ENCODE measurements at regions not wholly inside any gene's neighbourhood (a gene's known extent, or its start where the extent isn't known, plus 50 kb on each side); places are given as distances from the start of the nearest gene placed in this dataset.

- WGBS (ENCODE audit: low lambda C conversion rate) = 50% methylated on average over 2 of the region's 2 CpGs
- H3K4me3 ChIP-seq (replicated peaks in 1 of 3; ENCODE audit: insufficient read depth in 1 of 3, low read depth in 2 of 3, low read length in 3 of 3) = no peak overlapping the region
- no peak for ATAC-seq
- no peaks in the 10 kb centered on the region for H3K4me1 ChIP-seq (ENCODE audit: insufficient read depth, low read length)
- intact Hi-C loops (cut with micrococcal nuclease; ENCODE audit: unreplicated experiment) = no loop called here
- H3K36me3 ChIP-seq (replicated peaks in 1 of 2; ENCODE audit: control insufficient read depth in 1 of 2, insufficient read depth in 2 of 2, low read length in 2 of 2) = no peaks in the 10 kb centered on the region
- no TSS peak for BruUV-seq (replicated peaks)
- H3K9me3 ChIP-seq (ENCODE audit: low read length) = no peaks in the 10 kb centered on the region
- TF ChIP-seq, protein P1, sequence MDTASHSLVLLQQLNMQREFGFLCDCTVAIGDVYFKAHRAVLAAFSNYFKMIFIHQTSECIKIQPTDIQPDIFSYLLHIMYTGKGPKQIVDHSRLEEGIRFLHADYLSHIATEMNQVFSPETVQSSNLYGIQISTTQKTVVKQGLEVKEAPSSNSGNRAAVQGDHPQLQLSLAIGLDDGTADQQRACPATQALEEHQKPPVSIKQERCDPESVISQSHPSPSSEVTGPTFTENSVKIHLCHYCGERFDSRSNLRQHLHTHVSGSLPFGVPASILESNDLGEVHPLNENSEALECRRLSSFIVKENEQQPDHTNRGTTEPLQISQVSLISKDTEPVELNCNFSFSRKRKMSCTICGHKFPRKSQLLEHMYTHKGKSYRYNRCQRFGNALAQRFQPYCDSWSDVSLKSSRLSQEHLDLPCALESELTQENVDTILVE (CRISPR knock-in tag; IDR thresholded peaks at IDR 0.05) = no peak
- TF ChIP-seq, protein P2, sequence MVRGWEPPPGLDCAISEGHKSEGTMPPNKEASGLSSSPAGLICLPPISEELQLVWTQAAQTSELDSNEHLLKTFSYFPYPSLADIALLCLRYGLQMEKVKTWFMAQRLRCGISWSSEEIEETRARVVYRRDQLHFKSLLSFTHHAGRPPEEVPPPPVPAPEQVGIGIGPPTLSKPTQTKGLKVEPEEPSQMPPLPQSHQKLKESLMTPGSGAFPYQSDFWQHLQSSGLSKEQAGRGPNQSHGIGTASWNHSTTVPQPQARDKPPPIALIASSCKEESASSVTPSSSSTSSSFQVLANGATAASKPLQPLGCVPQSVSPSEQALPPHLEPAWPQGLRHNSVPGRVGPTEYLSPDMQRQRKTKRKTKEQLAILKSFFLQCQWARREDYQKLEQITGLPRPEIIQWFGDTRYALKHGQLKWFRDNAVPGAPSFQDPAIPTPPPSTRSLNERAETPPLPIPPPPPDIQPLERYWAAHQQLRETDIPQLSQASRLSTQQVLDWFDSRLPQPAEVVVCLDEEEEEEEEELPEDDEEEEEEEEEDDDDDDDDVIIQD (CRISPR knock-in tag; IDR thresholded peaks at IDR 0.05; ENCODE audit: low read depth) = no peak
- TF ChIP-seq TOE1 (CRISPR knock-in tag; IDR thresholded peaks at IDR 0.05) (no peak), ZNF850 (CRISPR knock-in tag; conservative IDR thresholded peaks at IDR 0.05) (no peak), ZXDC (CRISPR knock-in tag; IDR thresholded peaks at IDR 0.05) (no peak), ZSCAN5A (CRISPR knock-in tag; IDR thresholded peaks at IDR 0.05; ENCODE audit: borderline replicate concordance) (no peak), ZNF30 (CRISPR knock-in tag; IDR thresholded peaks at IDR 0.05) (no peak), ZNF790 (CRISPR knock-in tag; IDR thresholded peaks at IDR 0.05; ENCODE audit: borderline replicate concordance) (no peak), ZNF552 (CRISPR knock-in tag; IDR thresholded peaks at IDR 0.05; ENCODE audit: borderline replicate concordance) (no peak), ZKSCAN5 (CRISPR knock-in tag; IDR thresholded peaks at IDR 0.05) (no peak), RELA (CRISPR knock-in tag; IDR thresholded peaks at IDR 0.05) (no peak), FOXJ3 (CRISPR knock-in tag; IDR thresholded peaks at IDR 0.05; ENCODE audit: borderline replicate concordance) (no peak), ZNF441 (CRISPR knock-in tag; IDR thresholded peaks at IDR 0.05; ENCODE audit: borderline replicate concordance) (no peak)
- TF ChIP-seq, protein P3, sequence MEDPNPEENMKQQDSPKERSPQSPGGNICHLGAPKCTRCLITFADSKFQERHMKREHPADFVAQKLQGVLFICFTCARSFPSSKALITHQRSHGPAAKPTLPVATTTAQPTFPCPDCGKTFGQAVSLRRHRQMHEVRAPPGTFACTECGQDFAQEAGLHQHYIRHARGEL (CRISPR knock-in tag; IDR thresholded peaks at IDR 0.05) = no peak
- ChIA-PET CTCF (ENCODE audit: low intra/inter-chr PET ratio, low total read pairs) (no interaction called here), POLR2A (no interaction called here)
- no peaks in the 10 kb centered on the region for H3K79me2 ChIP-seq (ENCODE audit: insufficient read depth, low read length)
- no peak overlapping the region for H3K9ac ChIP-seq (ENCODE audit: insufficient read depth, low read depth, low read length)
- no peaks in the 10 kb centered on the region for H3K27me3 ChIP-seq (ENCODE audit: control insufficient read depth in 1 of 2, insufficient read depth in 2 of 2, low read length in 2 of 2)
- H3K4me2 ChIP-seq (ENCODE audit: low read depth, low read length) = no peak overlapping the region
- no peak overlapping the region for H2AFZ ChIP-seq (ENCODE audit: low read length)
- H3K27ac ChIP-seq (ENCODE audit: extremely low read length, insufficient read depth, low read length) = no peak overlapping the region
- FAIRE-seq = no peak
- in situ Hi-C loops (cut with HindIII; ENCODE audit: extremely low pct_ligation_motif_present, low pct_unique_long_range_greater_than_20kb) = no loop called here
- no peaks in the 10 kb centered on the region for H4K20me1 ChIP-seq (ENCODE audit: insufficient read depth, low read length)
- DNase-seq (ENCODE audit: low spot score) = no peak
Measured at GRCh38 chr15:95946241-95946640, 384.3 kb upstream of the NR2F2 start.
